GM10248 (cell line): ENCODE measurements at regions not wholly inside any gene's neighbourhood (a gene's known extent, or its start where the extent isn't known, plus 50 kb on each side); places are given as distances from the start of the nearest gene placed in this dataset.

Source experiments
- CTCF ChIA-PET: fragments of 300-600 bp; sonication (Branson Sonifier 250); formaldehyde crosslinking; extraction: SDS; loops from one replicate; lab custom pipeline; 2021; ENCODE audit warnings: antibody characterized with exemption; lab: Yijun Ruan, JAX
- POLR2A ChIA-PET: fragments of 350-650 bp; sonication (Branson Sonifier 250); formaldehyde crosslinking; extraction: SDS; loops from one replicate; lab custom pipeline; 2020; ENCODE audit warnings: antibody characterized with exemption; lab: Yijun Ruan, JAX
- DNase-seq: peaks from one replicate; pipeline ENCODE4 v3.0.0; 2012; ENCODE audit errors: extremely low spot score
- TF ChIP-seq, protein P1 (sequence below): IDR thresholded peaks from 2 replicates; pipeline ENCODE4 v1.5.1; 2012; ENCODE audit warnings: mild to moderate bottlenecking, low read depth; ENCODE audit errors: extremely low read depth, missing control alignments, control extremely low read depth

DNA sequence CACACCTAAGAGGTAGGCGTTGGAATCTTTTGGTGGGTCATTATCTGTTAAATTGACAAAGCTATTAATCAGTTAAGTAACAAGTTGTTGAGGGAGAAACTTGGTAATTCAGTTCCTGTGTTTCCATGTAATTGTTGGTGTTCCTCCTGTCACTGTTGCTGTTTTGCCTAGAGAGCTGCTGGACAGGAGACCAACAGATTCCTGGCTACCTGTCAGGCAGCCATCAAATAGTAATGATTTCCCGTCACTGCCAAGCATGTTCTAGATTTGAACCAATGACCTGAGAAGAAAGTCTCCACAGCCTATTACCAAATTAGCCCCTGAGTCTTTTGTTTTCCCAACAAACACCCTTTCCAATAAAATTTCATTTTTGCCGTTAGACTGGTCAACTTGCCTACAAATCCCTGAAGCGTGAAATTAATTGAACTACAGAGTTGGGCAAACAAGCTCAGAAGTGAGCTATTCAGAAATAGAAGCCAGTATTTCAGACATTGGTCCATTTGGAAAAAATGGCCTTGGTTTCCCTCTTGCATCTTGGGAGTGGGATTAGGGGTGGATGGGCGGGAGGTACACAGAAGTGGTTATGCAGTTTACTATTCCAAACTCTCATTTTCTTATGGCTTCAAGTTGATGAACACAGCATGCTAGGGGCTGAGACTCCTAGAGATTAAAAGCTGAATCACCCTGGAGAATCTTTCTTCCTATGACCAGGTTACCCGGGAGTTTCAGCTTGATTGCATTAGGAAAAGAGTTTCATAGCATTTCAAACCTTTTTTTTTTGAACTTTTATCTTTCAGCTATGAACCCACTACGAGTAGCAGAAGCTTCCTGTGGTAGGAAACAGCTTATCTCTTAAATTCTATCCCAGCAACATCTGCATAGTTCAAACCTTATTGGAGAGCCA lies 262.8 kb upstream of the MAF start:
- DNase-seq = no peak
- ChIA-PET POLR2A (no interaction called here), CTCF (interaction anchor here (1.6 to 2.5 kb wide), 2 partner anchors 8 to 15 kb away, joined by 4 to 10 read pairs; no protein-coding TSS in a partner anchor)

DNA sequence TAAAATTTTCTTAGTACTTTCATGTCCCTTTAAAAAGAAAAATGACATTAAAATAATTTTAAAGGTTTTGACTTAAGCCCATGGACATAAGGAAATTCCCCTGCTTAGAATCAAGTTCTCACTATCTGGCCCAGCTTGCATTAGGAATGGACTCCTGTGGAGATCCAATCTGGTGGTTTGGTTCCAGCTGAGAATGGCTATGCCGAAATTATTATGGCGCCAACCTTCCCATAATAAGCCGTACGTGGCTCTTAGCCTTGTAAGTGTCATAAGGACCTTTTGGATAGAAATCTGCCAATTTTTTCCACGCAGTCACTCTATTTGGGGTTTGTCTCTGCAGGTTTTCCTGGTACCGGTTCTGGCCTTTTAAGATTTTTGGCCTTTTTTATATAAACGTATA lies 262.1 kb upstream of the MAF start:
- DNase-seq = no peak
- ChIA-PET CTCF (interaction anchor here (1.6 to 2.5 kb wide), 2 partner anchors 9 to 14 kb away, joined by 4 to 10 read pairs; no protein-coding TSS in a partner anchor), POLR2A (no interaction called here)
- TF ChIP-seq, protein P1, sequence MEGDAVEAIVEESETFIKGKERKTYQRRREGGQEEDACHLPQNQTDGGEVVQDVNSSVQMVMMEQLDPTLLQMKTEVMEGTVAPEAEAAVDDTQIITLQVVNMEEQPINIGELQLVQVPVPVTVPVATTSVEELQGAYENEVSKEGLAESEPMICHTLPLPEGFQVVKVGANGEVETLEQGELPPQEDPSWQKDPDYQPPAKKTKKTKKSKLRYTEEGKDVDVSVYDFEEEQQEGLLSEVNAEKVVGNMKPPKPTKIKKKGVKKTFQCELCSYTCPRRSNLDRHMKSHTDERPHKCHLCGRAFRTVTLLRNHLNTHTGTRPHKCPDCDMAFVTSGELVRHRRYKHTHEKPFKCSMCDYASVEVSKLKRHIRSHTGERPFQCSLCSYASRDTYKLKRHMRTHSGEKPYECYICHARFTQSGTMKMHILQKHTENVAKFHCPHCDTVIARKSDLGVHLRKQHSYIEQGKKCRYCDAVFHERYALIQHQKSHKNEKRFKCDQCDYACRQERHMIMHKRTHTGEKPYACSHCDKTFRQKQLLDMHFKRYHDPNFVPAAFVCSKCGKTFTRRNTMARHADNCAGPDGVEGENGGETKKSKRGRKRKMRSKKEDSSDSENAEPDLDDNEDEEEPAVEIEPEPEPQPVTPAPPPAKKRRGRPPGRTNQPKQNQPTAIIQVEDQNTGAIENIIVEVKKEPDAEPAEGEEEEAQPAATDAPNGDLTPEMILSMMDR = no peak

More for the DNA sequence above, 262.8 kb upstream of the MAF start:
- TF ChIP-seq, protein P1 = no peak

DNA sequence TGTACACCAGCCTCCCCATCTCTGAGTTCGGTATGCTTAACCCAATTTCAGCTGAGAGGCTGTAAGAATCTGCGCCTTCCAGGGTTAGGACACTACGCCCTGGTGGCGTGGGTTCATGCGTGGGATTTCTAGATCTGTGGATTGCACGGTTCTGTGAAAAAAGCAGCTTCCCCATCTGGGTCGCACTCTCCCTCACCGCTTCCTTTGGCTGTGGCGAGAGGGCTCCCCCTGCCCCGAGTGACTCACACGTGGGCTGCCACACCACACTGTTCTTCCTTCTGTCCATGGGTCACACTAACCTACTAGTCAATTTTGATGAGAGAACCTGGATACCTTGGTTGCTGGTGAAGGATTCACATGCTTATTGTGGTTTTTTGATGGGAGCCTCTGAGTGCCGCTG lies 256.0 kb upstream of the MAF start:
- ChIA-PET POLR2A (no interaction called here), CTCF (no interaction called here)
- TF ChIP-seq, protein P1 = no peak
- no peak for DNase-seq

- ChIA-PET CTCF (no interaction called here), POLR2A (no interaction called here)
- TF ChIP-seq, protein P1 = no peak
- DNase-seq = no peak
These were observed 249.8 kb upstream of the MAF start for GRCh38 chr16:79850348-79850747.

- DNase-seq = no peak
- CTCF ChIA-PET = interaction anchor here (2.6 kb wide), 1 partner anchor 13 kb away, joined by 10 read pairs; no protein-coding TSS in a partner anchor
- POLR2A ChIA-PET = no interaction called here
- TF ChIP-seq, protein P1 = no peak
These were observed 248.6 kb upstream of the MAF start for GRCh38 chr16:79849119-79849518.

GRCh38 chr16:79848719-79849118 lies 248.2 kb upstream of the MAF start:
- no peak for DNase-seq
- ChIA-PET POLR2A (no interaction called here), CTCF (interaction anchor here (2.6 kb wide), 1 partner anchor 14 kb away, joined by 10 read pairs; no protein-coding TSS in a partner anchor)
- TF ChIP-seq, protein P1 = no peak
